Activated CD8-positive, alpha-beta T cell treated with anti-CD3 and anti-CD28 coated beads, Interleukin-2, amount 10 ng/mL, durations not matched to agents 7 days and 5 days (primary cell): ENCODE measurements at regions not wholly inside any gene's neighbourhood (a gene's known extent, or its start where the extent isn't known, plus 50 kb on each side); places are given as distances from the start of the nearest gene placed in this dataset.
"Not testable (repeated sequence)": the region's sequence is repeated elsewhere in the genome, so short reads cannot be mapped to it uniquely, and the experiment has no call there.

Source experiments
- ATAC-seq: fragments of 150-1000 bp; cut with Tn5 transposase; one replicate; pipeline ENCODE4 v1.10.0; 2021; ENCODE audit warnings: moderate library complexity
- CTCF ChIA-PET: fragments of 350-600 bp; sonication (Branson Sonifier 250); formaldehyde crosslinking; loops from one replicate; lab custom pipeline; 2021; ENCODE audit warnings: antibody characterized with exemption; lab: Charles Lee
- POLR2A ChIA-PET: fragments of 350-600 bp; sonication (Branson Sonifier 250); formaldehyde crosslinking; loops from one replicate; lab custom pipeline; 2021; ENCODE audit warnings: antibody characterized with exemption; lab: Charles Lee
- DNase-seq: peaks from one replicate; pipeline ENCODE4 v3.0.0-alpha.2; 2020
- H3K27ac Mint-ChIP-seq: one replicate; pipeline ENCODE4 v1.8.0; 2021; ENCODE audit warnings: mild to moderate bottlenecking, mixed read lengths
- H3K27me3 Mint-ChIP-seq: one replicate; pipeline ENCODE4 v1.8.0; 2021; ENCODE audit warnings: low read depth, mixed read lengths
- H3K36me3 Mint-ChIP-seq: one replicate; pipeline ENCODE4 v1.8.0; 2021; ENCODE audit warnings: low read depth, mixed read lengths
- H3K4me1 Mint-ChIP-seq: one replicate; pipeline ENCODE4 v1.8.0; 2021; ENCODE audit warnings: low read depth, mixed read lengths
- H3K4me3 Mint-ChIP-seq: one replicate; pipeline ENCODE4 v1.8.0; 2021; ENCODE audit warnings: mild to moderate bottlenecking, mixed read lengths
- H3K9me3 Mint-ChIP-seq: one replicate; pipeline ENCODE4 v1.8.0; 2022; ENCODE audit warnings: mixed read lengths; ENCODE audit not compliant: insufficient read depth

DNA sequence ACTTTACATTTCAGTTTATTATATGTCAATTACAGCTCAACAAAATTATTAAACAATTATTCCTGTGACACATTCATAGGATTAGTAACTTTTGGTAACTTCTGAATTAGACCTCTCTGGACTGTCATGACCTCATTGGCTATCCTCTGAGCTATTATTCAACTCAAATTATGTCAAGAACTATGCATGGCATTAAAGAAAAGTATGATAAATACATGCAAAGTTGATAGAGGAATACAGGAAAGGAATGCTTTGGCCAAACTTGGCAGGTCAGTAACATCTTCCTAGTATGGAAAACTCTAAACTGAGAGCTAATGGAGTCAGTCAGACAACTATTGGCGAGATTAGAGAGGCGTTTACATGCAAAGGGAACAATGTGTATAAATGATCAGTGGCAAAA is 158.4 kb downstream of the DUSP10 start:
- no peak overlapping the region for H3K27ac Mint-ChIP-seq
- ChIA-PET POLR2A (no interaction called here), CTCF (interaction anchor here (0.7 kb wide), 1 partner anchor 442 kb away, joined by 3 read pairs; no protein-coding TSS in a partner anchor)
- H3K4me1 Mint-ChIP-seq, result no peaks in the 10 kb centered on the region
- peaks cover 11% of the 10 kb centered on the region for H3K27me3 Mint-ChIP-seq
- H3K36me3 Mint-ChIP-seq, result no peaks in the 10 kb centered on the region
- H3K4me3 Mint-ChIP-seq, result no peak overlapping the region
- no peak for ATAC-seq
- peaks cover 4% of the 10 kb centered on the region for H3K9me3 Mint-ChIP-seq
- no peak for DNase-seq

- CTCF ChIA-PET, ATAC-seq, H3K9me3 Mint-ChIP-seq, H3K36me3 Mint-ChIP-seq, H3K27ac Mint-ChIP-seq, DNase-seq, H3K4me3 Mint-ChIP-seq, H3K4me1 Mint-ChIP-seq: not testable (repeated sequence)
- POLR2A ChIA-PET, result interaction anchor here (1.0 kb wide), 1 partner anchor 155 kb away, joined by 4 read pairs; the partner anchor contains the start of gene DUSP10
- peaks cover 11% of the 10 kb centered on the region for H3K27me3 Mint-ChIP-seq
These were observed 154.9 kb downstream of the DUSP10 start for GRCh38 chr1:221587013-221587412.

GRCh38 chr1:221591250-221591649 is 150.6 kb downstream of the DUSP10 start:
- DNase-seq, CTCF ChIA-PET, H3K36me3 Mint-ChIP-seq, ATAC-seq, H3K9me3 Mint-ChIP-seq, H3K27me3 Mint-ChIP-seq, POLR2A ChIA-PET, H3K27ac Mint-ChIP-seq, H3K4me1 Mint-ChIP-seq, H3K4me3 Mint-ChIP-seq: not testable (repeated sequence)

DNA sequence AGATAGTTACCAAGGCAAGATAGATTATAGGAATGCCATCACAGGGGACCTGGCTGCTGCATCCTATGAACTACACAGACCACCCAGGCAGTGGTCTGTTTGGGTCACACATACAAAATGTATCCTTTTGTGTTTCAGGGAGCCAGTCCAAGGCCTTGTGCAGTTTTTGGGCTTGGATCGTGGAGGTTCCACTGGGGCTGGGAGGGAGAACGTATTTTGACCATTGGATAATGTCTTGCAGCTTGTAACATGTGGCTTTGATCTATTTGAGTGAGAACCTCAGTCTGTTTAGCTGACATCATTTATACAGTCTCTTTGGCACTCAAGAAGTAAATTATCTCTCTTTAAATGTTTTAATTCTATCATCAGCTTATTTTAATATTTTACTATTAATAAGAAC is 147.3 kb downstream of the DUSP10 start:
- H3K4me1 Mint-ChIP-seq, result no peaks in the 10 kb centered on the region
- no peaks in the 10 kb centered on the region for H3K27me3 Mint-ChIP-seq
- ATAC-seq, result no peak
- ChIA-PET POLR2A (no interaction called here), CTCF (no interaction called here)
- no peaks in the 10 kb centered on the region for H3K36me3 Mint-ChIP-seq
- H3K4me3 Mint-ChIP-seq, result no peak overlapping the region
- H3K27ac Mint-ChIP-seq, result no peak overlapping the region
- DNase-seq, result no peak
- no peaks in the 10 kb centered on the region for H3K9me3 Mint-ChIP-seq

DNA sequence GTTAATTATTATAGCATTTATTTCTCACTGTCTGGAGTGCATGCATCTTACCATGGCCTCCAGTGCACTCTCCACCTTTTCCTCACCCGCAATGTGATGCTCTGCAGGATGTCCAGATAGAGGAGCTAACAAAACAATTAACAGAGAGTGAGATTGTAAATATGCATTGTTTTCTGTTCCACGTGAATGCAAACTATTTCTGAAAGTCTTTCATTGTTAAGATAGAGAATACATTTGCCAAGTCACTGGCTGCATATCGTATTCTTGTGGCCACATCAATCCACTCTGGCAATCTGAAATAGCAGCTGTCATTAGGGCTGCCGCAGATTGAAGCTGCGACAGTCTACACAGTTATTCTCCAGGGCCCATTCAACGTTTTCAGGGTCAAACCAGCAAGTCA is 143.8 kb downstream of the DUSP10 start:
- no peaks in the 10 kb centered on the region for H3K9me3 Mint-ChIP-seq
- POLR2A ChIA-PET, result no interaction called here
- no peaks in the 10 kb centered on the region for H3K27me3 Mint-ChIP-seq
- no peaks in the 10 kb centered on the region for H3K4me1 Mint-ChIP-seq
- H3K27ac Mint-ChIP-seq, result no peak overlapping the region
- no peak for ATAC-seq
- H3K36me3 Mint-ChIP-seq, result no peaks in the 10 kb centered on the region
- DNase-seq, result no peak
- CTCF ChIA-PET, result no interaction called here
- H3K4me3 Mint-ChIP-seq, result no peak overlapping the region

- ATAC-seq (no peak), DNase-seq (no peak)
- Mint-ChIP-seq H3K36me3 (no peaks in the 10 kb centered on the region), H3K9me3 (no peaks in the 10 kb centered on the region), H3K4me3 (no peak overlapping the region), H3K27me3 (no peaks in the 10 kb centered on the region), H3K27ac (no peak overlapping the region), H3K4me1 (no peaks in the 10 kb centered on the region)
- ChIA-PET POLR2A (no interaction called here), CTCF (no interaction called here)
These were observed 140.7 kb downstream of the DUSP10 start for GRCh38 chr1:221601166-221601565.

- POLR2A ChIA-PET, result no interaction called here
- H3K4me3 Mint-ChIP-seq, result no peak overlapping the region
These were observed 139.1 kb downstream of the DUSP10 start for GRCh38 chr1:221602830-221603229.

DNA sequence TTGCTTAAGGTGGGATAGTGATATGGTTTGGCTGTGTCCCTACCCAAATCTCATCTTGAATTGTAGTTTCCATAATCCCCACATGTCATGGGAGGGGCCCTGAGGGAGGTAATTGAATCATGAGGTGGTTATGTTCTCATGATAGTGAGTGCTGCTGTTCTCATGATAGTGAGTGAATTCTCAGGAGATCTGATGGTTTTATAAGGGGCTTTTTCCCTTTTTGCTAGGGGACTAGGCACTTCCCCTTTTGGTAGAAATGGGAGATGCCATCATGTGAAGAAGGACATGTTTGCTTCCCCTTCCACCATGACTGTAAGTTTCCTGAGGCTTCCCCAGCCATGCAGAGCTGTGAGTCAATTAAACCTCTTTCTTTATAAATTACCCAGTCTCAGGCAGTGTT is 137.5 kb downstream of the DUSP10 start:
- ATAC-seq, H3K27me3 Mint-ChIP-seq, H3K27ac Mint-ChIP-seq, H3K4me3 Mint-ChIP-seq, H3K4me1 Mint-ChIP-seq, DNase-seq, H3K36me3 Mint-ChIP-seq, CTCF ChIA-PET, POLR2A ChIA-PET, H3K9me3 Mint-ChIP-seq: not testable (repeated sequence)

More at GRCh38 chr1:221602830-221603229, 139.1 kb downstream of the DUSP10 start:
- Mint-ChIP-seq H3K4me1 (no peaks in the 10 kb centered on the region), H3K36me3 (no peaks in the 10 kb centered on the region), H3K9me3 (peaks cover 2% of the 10 kb centered on the region), H3K27ac (no peak overlapping the region), H3K27me3 (no peaks in the 10 kb centered on the region)
- no peak for ATAC-seq
- CTCF ChIA-PET, result no interaction called here
- no peak for DNase-seq

DNA sequence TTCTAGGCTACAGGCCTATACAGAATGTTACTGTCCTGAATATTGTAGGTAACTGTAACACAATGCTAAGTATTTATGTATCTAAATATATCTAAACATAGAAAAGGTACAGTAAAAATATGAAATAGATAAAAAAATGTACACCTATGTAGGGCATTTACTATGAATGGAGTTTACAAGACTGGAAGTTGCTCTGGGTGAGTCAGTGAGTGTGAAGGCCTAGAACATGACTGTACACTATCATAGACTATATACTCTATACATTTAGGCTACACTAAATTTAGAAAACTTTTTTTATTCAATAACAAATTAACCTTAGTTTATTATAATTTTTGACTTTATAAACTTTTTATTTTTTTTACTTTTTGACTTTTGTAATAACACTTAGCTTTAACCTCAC is 136.9 kb downstream of the DUSP10 start:
- Mint-ChIP-seq H3K36me3 (no peaks in the 10 kb centered on the region), H3K27me3 (no peaks in the 10 kb centered on the region), H3K4me3 (no peak overlapping the region), H3K27ac (no peak overlapping the region), H3K9me3 (peaks cover 4% of the 10 kb centered on the region), H3K4me1 (no peaks in the 10 kb centered on the region)
- ChIA-PET POLR2A (no interaction called here), CTCF (interaction anchor here (1.2 kb wide), 1 partner anchor 8 kb away, joined by 3 read pairs; no protein-coding TSS in a partner anchor)
- ATAC-seq, result no peak
- no peak for DNase-seq

- DNase-seq (no peak), ATAC-seq (no peak)
- CTCF ChIA-PET, result interaction anchor here (1.2 kb wide), 2 partner anchors 9 to 127 kb away, joined by 3 read pairs; no protein-coding TSS in a partner anchor
- Mint-ChIP-seq H3K4me1 (no peaks in the 10 kb centered on the region), H3K36me3 (no peaks in the 10 kb centered on the region), H3K27ac (no peak overlapping the region), H3K4me3 (no peak overlapping the region), H3K9me3 (peaks cover 4% of the 10 kb centered on the region), H3K27me3 (no peaks in the 10 kb centered on the region)
- POLR2A ChIA-PET, result no interaction called here
These were observed 136.3 kb downstream of the DUSP10 start for GRCh38 chr1:221605569-221605968.

- DNase-seq (no peak), ATAC-seq (no peak)
- no peak overlapping the region for H3K27ac Mint-ChIP-seq
- POLR2A ChIA-PET, result no interaction called here
- H3K4me1 Mint-ChIP-seq, result no peaks in the 10 kb centered on the region
- CTCF ChIA-PET, result interaction anchor here (1.2 kb wide), 1 partner anchor 128 kb away, joined by 3 read pairs; no protein-coding TSS in a partner anchor
- no peaks in the 10 kb centered on the region for H3K36me3 Mint-ChIP-seq
- H3K4me3 Mint-ChIP-seq, result no peak overlapping the region
- no peaks in the 10 kb centered on the region for H3K27me3 Mint-ChIP-seq
- peaks cover 4% of the 10 kb centered on the region for H3K9me3 Mint-ChIP-seq
These were observed 135.6 kb downstream of the DUSP10 start for GRCh38 chr1:221606256-221606655.

GRCh38 chr1:221608835-221609320 is 133.0 kb downstream of the DUSP10 start:
- Mint-ChIP-seq H3K27ac (no peak overlapping the region), H3K9me3 (peaks cover 4% of the 10 kb centered on the region), H3K36me3 (no peaks in the 10 kb centered on the region), H3K4me1 (no peaks in the 10 kb centered on the region), H3K27me3 (peaks cover 2% of the 10 kb centered on the region), H3K4me3 (no peak overlapping the region)
- DNase-seq (no peak), ATAC-seq (no peak)
- ChIA-PET POLR2A (no interaction called here), CTCF (no interaction called here)

GRCh38 chr1:221611656-221612046 is 130.2 kb downstream of the DUSP10 start:
- Mint-ChIP-seq H3K9me3 (peaks cover 4% of the 10 kb centered on the region), H3K27ac (no peak overlapping the region), H3K4me1 (no peaks in the 10 kb centered on the region), H3K4me3 (no peak overlapping the region), H3K36me3 (no peaks in the 10 kb centered on the region), H3K27me3 (peaks cover 4% of the 10 kb centered on the region)
- ChIA-PET CTCF (interaction anchor here (0.6 kb wide), 1 partner anchor 239 kb away, joined by 3 read pairs; no protein-coding TSS in a partner anchor), POLR2A (no interaction called here)
- DNase-seq (no peak), ATAC-seq (no peak)
